Stomach (tissue), 8 donors: ENCODE measurements at regions not wholly inside any gene's neighbourhood (a gene's known extent, or its start where the extent isn't known, plus 50 kb on each side); places are given as distances from the start of the nearest gene placed in this dataset.

Experiments used
- DNase-seq, 2 donors: peaks; one replicate each; pipeline versions ENCODE4 v3.0.0 to v3.0.0-alpha.2; 2013 to 2019
- H3K27ac ChIP-seq, 5 donors: fragments of 200-600 bp in 4 of 5; sonication (generic) in 4 of 5; one replicate each; pipeline ENCODE4 v1.5.1; 2013 to 2019; ENCODE audit warnings: mild to moderate bottlenecking in 1 of 5, moderate library complexity in 1 of 5
- H3K27me3 ChIP-seq, 3 donors: fragments of 200-600 bp; sonication (generic); one replicate each; pipeline ENCODE4 v1.5.1; 2017 to 2019; ENCODE audit warnings: mixed run types in 1 of 3
- H3K36me3 ChIP-seq, 4 donors: fragments of 200-600 bp; sonication (generic); 1 replicate in 3 of 4; 2 replicates in 1 of 4; pipeline ENCODE4 v1.5.1; 2016 to 2019
- H3K4me1 ChIP-seq, 4 donors: fragments of 200-600 bp; sonication (generic); one replicate each; pipeline ENCODE4 v1.5.1; 2016 to 2019
- H3K4me3 ChIP-seq, 4 donors: fragments of 200-600 bp; sonication (generic) in 3 of 4; one replicate each; pipeline ENCODE4 v1.5.1; 2016 to 2019; ENCODE audit warnings: mild to moderate bottlenecking in 1 of 4
- H3K9me3 ChIP-seq, 4 donors: fragments of 200-600 bp; sonication (generic); one replicate each; pipeline ENCODE4 v1.5.1; 2016 to 2019
- CTCF ChIP-seq, 7 experiments: fragments of 450-650 bp in 4 of 7; fragments of 200-600 bp in 3 of 7; sonication (generic) in 3 of 7; IDR thresholded peaks; one replicate each; pipeline ENCODE4 v1.5.1; 2016 to 2019; ENCODE audit warnings: antibody characterized with exemption in 7 of 7, control low read depth in 2 of 7, mild to moderate bottlenecking in 1 of 7
- EP300 ChIP-seq: sonication (generic); formaldehyde crosslinking; IDR thresholded peaks from one replicate; pipeline ENCODE4 v1.6.1; 2017; ENCODE audit warnings: antibody characterized with exemption
- POLR2A ChIP-seq, 4 donors: fragments of 450-650 bp; IDR thresholded peaks; one replicate each; pipeline ENCODE4 v1.6.1; 2016; ENCODE audit warnings: antibody characterized with exemption in 4 of 4, control low read depth in 2 of 4, mild to moderate bottlenecking in 1 of 4, moderate library complexity in 1 of 4
- POLR2AphosphoS5 ChIP-seq, 3 donors: sonication (generic); formaldehyde crosslinking; IDR thresholded peaks; one replicate each; pipeline ENCODE4 v1.6.1; 2016; ENCODE audit warnings: antibody characterized with exemption in 3 of 3
- WGBS, 5 donors: extraction: QIAGEN DNeasy Blood & Tissue Kit in 3 of 5; methylation state at CpG; one replicate each; pipeline versions ENCODE4 v1.1.5 to v1.1.7; 2013 to 2018; 5-methylcytosine and 5-hydroxymethylcytosine counted together
- intact Hi-C: fragments of 100-400 bp; cut with DNase I; formaldehyde crosslinking; loops from one replicate; pipeline ENCODE4 v1.15.1; 2023; ENCODE audit warnings: low total_unique reads
- donor health status: healthy with polysubstance abuse.
- donor health status: Bipolar disorder and iron deficiency.
- donor health status: healthy.

DNA sequence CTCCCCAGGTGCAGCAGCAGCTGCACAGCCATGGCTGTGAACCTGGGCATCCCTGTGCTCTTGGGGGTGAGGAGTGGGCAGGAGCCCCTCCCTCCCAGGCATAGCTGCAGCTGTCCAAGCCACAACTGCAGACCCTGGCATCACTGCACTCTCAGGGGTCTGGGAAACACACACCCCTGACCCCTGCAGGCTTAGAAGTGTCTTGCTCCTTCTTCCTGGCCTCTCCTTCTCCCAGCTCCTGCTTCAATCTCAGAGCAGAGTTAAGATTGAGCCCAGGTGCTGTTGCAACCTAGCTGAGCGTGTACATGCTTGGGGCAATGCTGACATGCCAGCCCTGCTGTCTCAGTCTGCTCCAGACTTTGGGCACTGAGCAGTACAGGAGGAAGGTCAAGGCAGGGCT, 833.6 kb downstream of the FLRT2 start:
- H3K4me3 ChIP-seq = no peak overlapping the region
- intact Hi-C loops = no loop called here
- H3K9me3 ChIP-seq = no peaks in the 10 kb centered on the region
- H3K36me3 ChIP-seq = no peaks in the 10 kb centered on the region
- TF ChIP-seq POLR2AphosphoS5 (IDR thresholded peaks at IDR 0.05) (no peak), EP300 (no peak), CTCF (IDR thresholded peaks at IDR 0.05) (no peak), POLR2A (IDR thresholded peaks at IDR 0.05) (no peak)
- 80 to 95% (median 90%) methylated on average over 1 of the region's 1 CpG; no CpG with 5 or more reads in 1 of the 5 donors for WGBS, 5 donors
- no peaks in the 10 kb centered on the region for H3K4me1 ChIP-seq
- H3K27ac ChIP-seq = no peak overlapping the region
- DNase-seq = no peak
- H3K27me3 ChIP-seq = no peaks in the 10 kb centered on the region

GRCh38 chr14:86363047-86363446, 833.1 kb downstream of the FLRT2 start:
- TF ChIP-seq POLR2AphosphoS5 (IDR thresholded peaks at IDR 0.05) = no peak
- TF ChIP-seq CTCF (IDR thresholded peaks at IDR 0.05) = no peak
- TF ChIP-seq POLR2A (IDR thresholded peaks at IDR 0.05) = no peak
- TF ChIP-seq EP300 = no peak
- Histone ChIP-seq H3K27me3 (no peaks in the 10 kb centered on the region), H3K36me3 (no peaks in the 10 kb centered on the region), H3K4me3 (no peak overlapping the region), H3K4me1 (no peaks in the 10 kb centered on the region), H3K27ac (no peak overlapping the region), H3K9me3 (no peaks in the 10 kb centered on the region)
- WGBS, 5 donors = 81 to 94% (median 84%) methylated on average over 4 of the region's 4 CpGs
- no peak for DNase-seq
- intact Hi-C loops = no loop called here

DNA sequence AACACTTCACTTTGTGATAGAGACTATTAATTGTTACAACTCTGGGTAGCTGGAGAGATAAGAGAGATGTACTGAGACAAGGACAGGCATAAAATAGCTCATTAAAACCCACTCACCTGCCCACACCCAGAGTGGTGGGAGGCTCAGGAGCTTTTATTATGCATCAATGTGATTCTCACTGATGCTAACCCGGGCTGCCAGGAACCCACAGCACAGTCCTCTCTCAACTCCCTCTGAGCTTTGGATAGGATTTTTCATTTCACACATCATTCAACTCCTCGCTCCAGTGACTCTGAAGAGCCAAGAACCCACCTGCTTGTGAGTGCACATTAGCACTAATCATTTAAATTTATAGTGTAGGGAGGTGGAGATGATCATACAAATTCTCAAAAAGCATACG, 827.9 kb downstream of the FLRT2 start:
- intact Hi-C loops = no loop called here
- no peaks in the 10 kb centered on the region for H3K4me1 ChIP-seq
- no peak overlapping the region for H3K4me3 ChIP-seq
- DNase-seq = no peak
- WGBS, 5 donors = 50 to 59% (median 56%) methylated on average over 3 of the region's 3 CpGs
- H3K9me3 ChIP-seq = no peaks in the 10 kb centered on the region
- no peaks in the 10 kb centered on the region for H3K27me3 ChIP-seq
- no peak for TF ChIP-seq CTCF (IDR thresholded peaks at IDR 0.05)
- no peak overlapping the region for H3K27ac ChIP-seq
- no peaks in the 10 kb centered on the region for H3K36me3 ChIP-seq

DNA sequence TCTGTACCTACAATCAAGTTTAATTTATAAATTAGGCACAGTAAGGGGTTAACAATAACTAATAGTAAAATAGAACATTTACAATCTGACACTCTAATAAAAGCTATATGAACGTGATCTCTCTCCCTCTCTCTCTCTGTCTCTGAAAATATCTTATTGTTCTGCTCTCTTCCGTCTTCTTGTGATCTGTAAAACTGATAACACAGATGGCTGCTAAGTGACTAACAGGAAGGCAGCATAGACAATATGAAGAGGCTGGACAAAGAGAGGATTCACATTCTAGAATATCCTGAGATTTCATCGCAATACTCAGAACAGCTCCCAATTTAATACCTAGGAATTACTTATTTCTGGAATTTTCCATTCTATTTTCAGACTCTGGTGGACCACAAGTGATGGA, 827.2 kb downstream of the FLRT2 start:
- H3K4me3 ChIP-seq = no peak overlapping the region
- no peaks in the 10 kb centered on the region for H3K27me3 ChIP-seq
- intact Hi-C loops = no loop called here
- 56 to 82% (median 70%) methylated on average over 3 of the region's 3 CpGs for WGBS, 5 donors
- H3K36me3 ChIP-seq = no peaks in the 10 kb centered on the region
- TF ChIP-seq POLR2A (IDR thresholded peaks at IDR 0.05) (no peak), CTCF (IDR thresholded peaks at IDR 0.05) (no peak), POLR2AphosphoS5 (IDR thresholded peaks at IDR 0.05) (no peak), EP300 (no peak)
- no peaks in the 10 kb centered on the region for H3K4me1 ChIP-seq
- H3K9me3 ChIP-seq = no peaks in the 10 kb centered on the region
- no peak overlapping the region for H3K27ac ChIP-seq
- DNase-seq = no peak
